ENCODE measurements at regions not wholly inside any gene's neighbourhood (a gene's known extent, or its start where the extent isn't known, plus 50 kb on each side); places are given as distances from the start of the nearest gene placed in this dataset.

- TF ChIP-seq SIN3A (IDR thresholded peaks at IDR 0.05; ENCODE audit: borderline replicate concordance, insufficient read depth, low read length) (no peak), REST (IDR thresholded peaks at IDR 0.05; ENCODE audit: insufficient read depth in 1 of 2, low read depth in 2 of 2, low read length in 2 of 2) (no peak), POLR2AphosphoS5 (IDR thresholded peaks at IDR 0.05; ENCODE audit: low read depth, low read length) (no peak), TAF1 (IDR thresholded peaks at IDR 0.05; ENCODE audit: borderline replicate concordance, insufficient read depth, low read length) (no peak), FOXP2 (optimal IDR thresholded peaks at IDR 0.05; ENCODE audit: borderline replicate concordance, extremely low read depth, extremely low read length, insufficient read depth) (no peak)
Measured at GRCh38 chr6:71468038-71468437, 179.4 kb downstream of the OGFRL1 start.

GRCh38 chr6:71468841-71469700, 180.5 kb downstream of the OGFRL1 start:
- no peak for TF ChIP-seq TAF1 (IDR thresholded peaks at IDR 0.05; ENCODE audit: borderline replicate concordance, insufficient read depth, low read length)
- TF ChIP-seq FOXP2 (optimal IDR thresholded peaks at IDR 0.05; ENCODE audit: borderline replicate concordance, extremely low read depth, extremely low read length, insufficient read depth): no peak
- no peak for TF ChIP-seq SIN3A (IDR thresholded peaks at IDR 0.05; ENCODE audit: borderline replicate concordance, insufficient read depth, low read length)
- TF ChIP-seq POLR2AphosphoS5 (IDR thresholded peaks at IDR 0.05; ENCODE audit: low read depth, low read length): no peak
- TF ChIP-seq REST (IDR thresholded peaks at IDR 0.05; ENCODE audit: insufficient read depth in 1 of 2, low read depth in 2 of 2, low read length in 2 of 2): no peak

GRCh38 chr6:71471718-71472117, 183.1 kb downstream of the OGFRL1 start:
- TF ChIP-seq TAF1 (IDR thresholded peaks at IDR 0.05; ENCODE audit: borderline replicate concordance, insufficient read depth, low read length): no peak
- TF ChIP-seq POLR2AphosphoS5 (IDR thresholded peaks at IDR 0.05; ENCODE audit: low read depth, low read length): no peak
- no peak for TF ChIP-seq FOXP2 (optimal IDR thresholded peaks at IDR 0.05; ENCODE audit: borderline replicate concordance, extremely low read depth, extremely low read length, insufficient read depth)
- no peak for TF ChIP-seq REST (IDR thresholded peaks at IDR 0.05; ENCODE audit: insufficient read depth in 1 of 2, low read depth in 2 of 2, low read length in 2 of 2)
- no peak for TF ChIP-seq SIN3A (IDR thresholded peaks at IDR 0.05; ENCODE audit: borderline replicate concordance, insufficient read depth, low read length)

GRCh38 chr6:71473926-71474325, 185.3 kb downstream of the OGFRL1 start:
- TF ChIP-seq POLR2AphosphoS5 (IDR thresholded peaks at IDR 0.05; ENCODE audit: low read depth, low read length) (no peak), REST (IDR thresholded peaks at IDR 0.05; ENCODE audit: insufficient read depth in 1 of 2, low read depth in 2 of 2, low read length in 2 of 2) (no peak), SIN3A (IDR thresholded peaks at IDR 0.05; ENCODE audit: borderline replicate concordance, insufficient read depth, low read length) (no peak), TAF1 (IDR thresholded peaks at IDR 0.05; ENCODE audit: borderline replicate concordance, insufficient read depth, low read length) (no peak), FOXP2 (optimal IDR thresholded peaks at IDR 0.05; ENCODE audit: borderline replicate concordance, extremely low read depth, extremely low read length, insufficient read depth) (no peak)

Data from PFSK-1 (cell line).